ENCODE measurements at regions not wholly inside any gene's neighbourhood (a gene's known extent, or its start where the extent isn't known, plus 50 kb on each side); places are given as distances from the start of the nearest gene placed in this dataset.

DNA sequence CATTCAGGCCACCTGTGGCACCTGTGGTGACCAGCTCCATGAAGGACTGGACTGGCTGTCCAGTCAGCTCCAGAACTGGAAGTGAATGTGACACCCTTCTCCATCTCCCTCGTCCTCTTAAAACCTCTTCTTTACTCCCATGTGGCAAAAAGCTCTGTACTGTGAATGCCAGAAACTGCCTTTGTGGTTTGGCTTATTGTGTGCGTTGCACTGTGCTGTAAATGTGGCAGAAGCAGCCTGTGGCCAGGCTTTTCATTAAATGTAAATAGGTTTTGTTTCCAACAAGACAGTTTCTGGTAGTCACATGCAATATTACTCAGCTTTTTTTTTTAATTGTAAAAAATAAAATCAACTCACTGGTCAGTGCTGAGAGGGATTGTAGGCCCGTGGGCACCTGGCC lies 453.7 kb downstream of the ATP23 start:
- TF ChIP-seq, protein P1, sequence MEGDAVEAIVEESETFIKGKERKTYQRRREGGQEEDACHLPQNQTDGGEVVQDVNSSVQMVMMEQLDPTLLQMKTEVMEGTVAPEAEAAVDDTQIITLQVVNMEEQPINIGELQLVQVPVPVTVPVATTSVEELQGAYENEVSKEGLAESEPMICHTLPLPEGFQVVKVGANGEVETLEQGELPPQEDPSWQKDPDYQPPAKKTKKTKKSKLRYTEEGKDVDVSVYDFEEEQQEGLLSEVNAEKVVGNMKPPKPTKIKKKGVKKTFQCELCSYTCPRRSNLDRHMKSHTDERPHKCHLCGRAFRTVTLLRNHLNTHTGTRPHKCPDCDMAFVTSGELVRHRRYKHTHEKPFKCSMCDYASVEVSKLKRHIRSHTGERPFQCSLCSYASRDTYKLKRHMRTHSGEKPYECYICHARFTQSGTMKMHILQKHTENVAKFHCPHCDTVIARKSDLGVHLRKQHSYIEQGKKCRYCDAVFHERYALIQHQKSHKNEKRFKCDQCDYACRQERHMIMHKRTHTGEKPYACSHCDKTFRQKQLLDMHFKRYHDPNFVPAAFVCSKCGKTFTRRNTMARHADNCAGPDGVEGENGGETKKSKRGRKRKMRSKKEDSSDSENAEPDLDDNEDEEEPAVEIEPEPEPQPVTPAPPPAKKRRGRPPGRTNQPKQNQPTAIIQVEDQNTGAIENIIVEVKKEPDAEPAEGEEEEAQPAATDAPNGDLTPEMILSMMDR (IDR thresholded peaks at IDR 0.05) = no peak
- TF ChIP-seq EZH2 (IDR thresholded peaks at IDR 0.05; ENCODE audit: borderline replicate concordance, insufficient read depth, low read depth, low read length, poor library complexity, severe bottlenecking) = no peak

All from B cell (primary cell).